ENCODE measurements at regions not wholly inside any gene's neighbourhood (a gene's known extent, or its start where the extent isn't known, plus 50 kb on each side); places are given as distances from the start of the nearest gene placed in this dataset.

GRCh38 chr16:85466989-85467388 lies 146.1 kb upstream of the GSE1 start:
- no peak for TF ChIP-seq EZH2phosphoT487 (IDR thresholded peaks at IDR 0.05; ENCODE audit: borderline replicate concordance, low read length)
- TF ChIP-seq, protein P1, sequence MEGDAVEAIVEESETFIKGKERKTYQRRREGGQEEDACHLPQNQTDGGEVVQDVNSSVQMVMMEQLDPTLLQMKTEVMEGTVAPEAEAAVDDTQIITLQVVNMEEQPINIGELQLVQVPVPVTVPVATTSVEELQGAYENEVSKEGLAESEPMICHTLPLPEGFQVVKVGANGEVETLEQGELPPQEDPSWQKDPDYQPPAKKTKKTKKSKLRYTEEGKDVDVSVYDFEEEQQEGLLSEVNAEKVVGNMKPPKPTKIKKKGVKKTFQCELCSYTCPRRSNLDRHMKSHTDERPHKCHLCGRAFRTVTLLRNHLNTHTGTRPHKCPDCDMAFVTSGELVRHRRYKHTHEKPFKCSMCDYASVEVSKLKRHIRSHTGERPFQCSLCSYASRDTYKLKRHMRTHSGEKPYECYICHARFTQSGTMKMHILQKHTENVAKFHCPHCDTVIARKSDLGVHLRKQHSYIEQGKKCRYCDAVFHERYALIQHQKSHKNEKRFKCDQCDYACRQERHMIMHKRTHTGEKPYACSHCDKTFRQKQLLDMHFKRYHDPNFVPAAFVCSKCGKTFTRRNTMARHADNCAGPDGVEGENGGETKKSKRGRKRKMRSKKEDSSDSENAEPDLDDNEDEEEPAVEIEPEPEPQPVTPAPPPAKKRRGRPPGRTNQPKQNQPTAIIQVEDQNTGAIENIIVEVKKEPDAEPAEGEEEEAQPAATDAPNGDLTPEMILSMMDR (IDR thresholded peaks at IDR 0.05; ENCODE audit: low read depth, low read length, poor library complexity, severe bottlenecking) = no peak
